PC-3 (cell line): ENCODE measurements at regions not wholly inside any gene's neighbourhood (a gene's known extent, or its start where the extent isn't known, plus 50 kb on each side); places are given as distances from the start of the nearest gene placed in this dataset.

Experiments
- EZH2 ChIP-seq: fragments of 300-600 bp; sonication (generic); IDR thresholded peaks from one replicate; pipeline ENCODE4 v1.6.1; 2017; ENCODE audit warnings: antibody characterized with exemption, mild to moderate bottlenecking, low read length; ENCODE audit not compliant: unreplicated experiment
- EZH2phosphoT487 ChIP-seq: fragments of 300-600 bp; sonication (generic); IDR thresholded peaks from 2 replicates; pipeline ENCODE4 v1.6.1; 2018; ENCODE audit warnings: mild to moderate bottlenecking, antibody characterized with exemption, low read length, borderline replicate concordance
- TF ChIP-seq, protein P1 (sequence below): fragments of 300-600 bp; sonication (generic); conservative IDR thresholded peaks from 2 replicates; pipeline ENCODE4 v1.5.1; 2017; ENCODE audit warnings: antibody characterized with exemption, low read depth, mild to moderate bottlenecking, low read length

DNA sequence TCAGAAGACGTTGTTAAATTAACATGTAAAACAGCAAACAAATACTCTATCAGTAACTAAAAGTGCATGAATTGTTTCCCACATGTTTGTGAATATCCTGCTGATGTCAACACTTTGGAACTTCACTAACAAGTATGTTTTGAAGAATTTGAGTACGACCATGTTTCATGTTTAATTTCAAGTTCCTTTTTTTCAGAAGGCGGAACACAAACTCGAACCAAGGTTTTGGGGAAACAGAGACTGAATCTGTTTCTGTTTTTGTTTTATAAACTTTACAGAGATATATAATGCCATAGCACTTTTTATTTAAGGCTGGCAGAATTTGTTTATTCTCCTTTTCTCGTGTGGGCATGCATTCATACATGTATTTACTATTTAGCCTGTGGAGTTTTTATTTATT is 509.3 kb upstream of the CITED2 start:
- TF ChIP-seq, protein P1, sequence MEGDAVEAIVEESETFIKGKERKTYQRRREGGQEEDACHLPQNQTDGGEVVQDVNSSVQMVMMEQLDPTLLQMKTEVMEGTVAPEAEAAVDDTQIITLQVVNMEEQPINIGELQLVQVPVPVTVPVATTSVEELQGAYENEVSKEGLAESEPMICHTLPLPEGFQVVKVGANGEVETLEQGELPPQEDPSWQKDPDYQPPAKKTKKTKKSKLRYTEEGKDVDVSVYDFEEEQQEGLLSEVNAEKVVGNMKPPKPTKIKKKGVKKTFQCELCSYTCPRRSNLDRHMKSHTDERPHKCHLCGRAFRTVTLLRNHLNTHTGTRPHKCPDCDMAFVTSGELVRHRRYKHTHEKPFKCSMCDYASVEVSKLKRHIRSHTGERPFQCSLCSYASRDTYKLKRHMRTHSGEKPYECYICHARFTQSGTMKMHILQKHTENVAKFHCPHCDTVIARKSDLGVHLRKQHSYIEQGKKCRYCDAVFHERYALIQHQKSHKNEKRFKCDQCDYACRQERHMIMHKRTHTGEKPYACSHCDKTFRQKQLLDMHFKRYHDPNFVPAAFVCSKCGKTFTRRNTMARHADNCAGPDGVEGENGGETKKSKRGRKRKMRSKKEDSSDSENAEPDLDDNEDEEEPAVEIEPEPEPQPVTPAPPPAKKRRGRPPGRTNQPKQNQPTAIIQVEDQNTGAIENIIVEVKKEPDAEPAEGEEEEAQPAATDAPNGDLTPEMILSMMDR = no peak
- no peak for TF ChIP-seq EZH2phosphoT487
- no peak for TF ChIP-seq EZH2
